AG04450 (cell line): ENCODE measurements at regions not wholly inside any gene's neighbourhood (a gene's known extent, or its start where the extent isn't known, plus 50 kb on each side); places are given as distances from the start of the nearest gene placed in this dataset.

Experiments used
- CTCF ChIA-PET: fragments of 300-600, 350-600 bp; formaldehyde crosslinking; extraction: SDS; loops from one replicate; lab custom pipeline; 2022; ENCODE audit warnings: antibody characterized with exemption, inconsistent platforms; lab: Charles Lee
- POLR2A ChIA-PET: fragments of 350-600 bp; formaldehyde crosslinking; extraction: SDS; loops from one replicate; lab custom pipeline; 2021; ENCODE audit warnings: antibody characterized with exemption, inconsistent platforms; lab: Yijun Ruan, JAX
- DNase-seq: peaks from one replicate; pipeline ENCODE4 v3.0.0-alpha.2; 2011; ENCODE audit warnings: low read depth, low spot score
- H3K27ac ChIP-seq: one replicate; pipeline ENCODE4 v1.5.1; 2012; ENCODE audit warnings: low read depth, low read length, control low read depth
- H3K27me3 ChIP-seq: one replicate; pipeline ENCODE4 v1.6.0; 2012; ENCODE audit warnings: low read length; ENCODE audit not compliant: control insufficient read depth, insufficient read depth
- H3K4me3 ChIP-seq: 2 replicates; pipeline ENCODE4 v1.5.1; 2011; ENCODE audit warnings: mild to moderate bottlenecking, low read depth, low read length, control low read depth
- H3K9me3 ChIP-seq: 2 replicates; pipeline ENCODE4 v1.5.1; 2012; ENCODE audit warnings: low read length; ENCODE audit not compliant: control insufficient read depth, insufficient read depth
- CTCF ChIP-seq: IDR thresholded peaks from 2 replicates; pipeline ENCODE4 v1.5.1; 2011; ENCODE audit warnings: low read depth, low read length, control low read depth, inconsistent platforms

GRCh38 chr9:129347316-129348120 is 169.5 kb upstream of the IER5L start:
- no peak overlapping the region for H3K27ac ChIP-seq
- no peak overlapping the region for H3K4me3 ChIP-seq
- H3K9me3 ChIP-seq = no peaks in the 10 kb centered on the region
- no peak for DNase-seq
- no peaks in the 10 kb centered on the region for H3K27me3 ChIP-seq
- ChIA-PET CTCF (interaction anchor here (0.6 kb wide), 1 partner anchor 174 kb away, joined by 7 read pairs; no protein-coding TSS in a partner anchor), POLR2A (interaction anchor here (1.1 to 1.2 kb wide), 2 partner anchors 170 to 276 kb away, joined by 3 to 5 read pairs; partner anchors contain the start of gene IER5L)
- TF ChIP-seq CTCF = no peak

GRCh38 chr9:129346046-129346445 is 168.0 kb upstream of the IER5L start:
- Histone ChIP-seq H3K4me3 (no peak overlapping the region), H3K9me3 (no peaks in the 10 kb centered on the region; the same call in 1 of the 2 replicates), H3K27ac (no peak overlapping the region), H3K27me3 (no peaks in the 10 kb centered on the region)
- ChIA-PET POLR2A (interaction anchor here (0.6 kb wide), 1 partner anchor 162 kb away, joined by 3 read pairs; no protein-coding TSS in a partner anchor), CTCF (no interaction called here)
- no peak for DNase-seq
- TF ChIP-seq CTCF = no peak

GRCh38 chr9:129344641-129345495 is 166.8 kb upstream of the IER5L start:
- H3K9me3 ChIP-seq = no peaks in the 10 kb centered on the region; the same call in 1 of the 2 replicates
- no peak overlapping the region for H3K27ac ChIP-seq
- no peaks in the 10 kb centered on the region for H3K27me3 ChIP-seq
- POLR2A ChIA-PET = no interaction called here
- DNase-seq = no peak
- no peak overlapping the region for H3K4me3 ChIP-seq
- no peak for TF ChIP-seq CTCF
- CTCF ChIA-PET = no interaction called here

GRCh38 chr9:129343424-129344375 is 165.6 kb upstream of the IER5L start:
- Histone ChIP-seq H3K27ac (no peak overlapping the region), H3K4me3 (no peak overlapping the region), H3K9me3 (no peaks in the 10 kb centered on the region; the same call in 1 of the 2 replicates), H3K27me3 (no peaks in the 10 kb centered on the region)
- TF ChIP-seq CTCF = no peak
- ChIA-PET CTCF (interaction anchor here (1.0 kb wide), 1 partner anchor 201 kb away, joined by 3 read pairs; no protein-coding TSS in a partner anchor), POLR2A (interaction anchor here (0.9 to 1.0 kb wide), 2 partner anchors 23 to 117 kb away, joined by 3 read pairs; no protein-coding TSS in a partner anchor)
- no peak for DNase-seq
